ENCODE measurements at regions not wholly inside any gene's neighbourhood (a gene's known extent, or its start where the extent isn't known, plus 50 kb on each side); places are given as distances from the start of the nearest gene placed in this dataset.

DNA sequence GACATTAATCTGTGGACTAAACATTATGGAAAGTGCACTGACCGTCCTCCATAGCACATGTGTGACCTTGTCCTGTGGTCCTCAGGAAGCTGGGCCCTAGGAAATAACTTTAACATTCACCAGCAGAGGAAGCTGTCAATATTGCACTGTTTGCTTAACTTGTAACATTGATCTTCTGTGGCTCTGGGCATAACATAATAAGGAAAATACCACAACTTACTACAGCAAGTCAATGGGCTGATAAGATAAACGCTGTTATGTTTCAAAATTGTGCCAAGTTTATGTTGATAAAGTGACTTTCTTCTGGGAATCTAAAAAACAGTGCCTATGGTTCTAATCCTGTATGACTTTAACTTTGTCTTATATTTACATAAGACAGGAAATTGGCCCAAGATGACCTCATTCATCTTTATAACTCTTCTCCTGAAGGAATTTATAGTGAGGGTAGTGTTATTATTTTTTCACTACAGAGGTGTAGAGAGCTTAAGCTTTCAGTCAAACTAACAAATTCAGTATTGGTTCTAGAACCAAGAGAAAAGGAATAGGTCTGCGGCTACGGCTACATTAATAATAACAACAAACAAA, 113.7 kb upstream of the MAP4K3 start:
- no peak overlapping the region for H3K27ac ChIP-seq (ENCODE audit: low read length)
- H3K9me2 ChIP-seq (replicated peaks; ENCODE audit: insufficient read depth, low read length) = no peaks in the 10 kb centered on the region
- H3K36me3 ChIP-seq (replicated peaks; ENCODE audit: insufficient read depth, low read length) = no peaks in the 10 kb centered on the region
- no peaks in the 10 kb centered on the region for H4K20me1 ChIP-seq (ENCODE audit: insufficient read depth, low read length)
- no peak overlapping the region for H3K9ac ChIP-seq (ENCODE audit: low read length)
- no peaks in the 10 kb centered on the region for H3K4me1 ChIP-seq (ENCODE audit: low read length)
- no peak for DNase-seq
- TF ChIP-seq, protein P1, sequence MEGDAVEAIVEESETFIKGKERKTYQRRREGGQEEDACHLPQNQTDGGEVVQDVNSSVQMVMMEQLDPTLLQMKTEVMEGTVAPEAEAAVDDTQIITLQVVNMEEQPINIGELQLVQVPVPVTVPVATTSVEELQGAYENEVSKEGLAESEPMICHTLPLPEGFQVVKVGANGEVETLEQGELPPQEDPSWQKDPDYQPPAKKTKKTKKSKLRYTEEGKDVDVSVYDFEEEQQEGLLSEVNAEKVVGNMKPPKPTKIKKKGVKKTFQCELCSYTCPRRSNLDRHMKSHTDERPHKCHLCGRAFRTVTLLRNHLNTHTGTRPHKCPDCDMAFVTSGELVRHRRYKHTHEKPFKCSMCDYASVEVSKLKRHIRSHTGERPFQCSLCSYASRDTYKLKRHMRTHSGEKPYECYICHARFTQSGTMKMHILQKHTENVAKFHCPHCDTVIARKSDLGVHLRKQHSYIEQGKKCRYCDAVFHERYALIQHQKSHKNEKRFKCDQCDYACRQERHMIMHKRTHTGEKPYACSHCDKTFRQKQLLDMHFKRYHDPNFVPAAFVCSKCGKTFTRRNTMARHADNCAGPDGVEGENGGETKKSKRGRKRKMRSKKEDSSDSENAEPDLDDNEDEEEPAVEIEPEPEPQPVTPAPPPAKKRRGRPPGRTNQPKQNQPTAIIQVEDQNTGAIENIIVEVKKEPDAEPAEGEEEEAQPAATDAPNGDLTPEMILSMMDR (IDR thresholded peaks at IDR 0.05; ENCODE audit: low read length) = no peak
- no peak for TF ChIP-seq EZH2 (optimal IDR thresholded peaks at IDR 0.05; ENCODE audit: low read depth, low read length)
- TF ChIP-seq EZH2phosphoT487 (IDR thresholded peaks at IDR 0.05; ENCODE audit: low read length) = no peak
- no peak overlapping the region for H3K4me2 ChIP-seq (ENCODE audit: low read depth, low read length)
- no peak overlapping the region for H2AFZ ChIP-seq (ENCODE audit: low read length)
- no peak overlapping the region for H3K4me3 ChIP-seq (ENCODE audit: low read length)
- no peaks in the 10 kb centered on the region for H3K27me3 ChIP-seq (replicated peaks; ENCODE audit: insufficient read depth, low read length)
- no peaks in the 10 kb centered on the region for H3F3A ChIP-seq (ENCODE audit: insufficient read depth, low read length)
- H3K79me2 ChIP-seq (ENCODE audit: low read length) = no peaks in the 10 kb centered on the region
- H3K9me3 ChIP-seq (replicated peaks; ENCODE audit: insufficient read depth, low read length) = no peaks in the 10 kb centered on the region

DNA sequence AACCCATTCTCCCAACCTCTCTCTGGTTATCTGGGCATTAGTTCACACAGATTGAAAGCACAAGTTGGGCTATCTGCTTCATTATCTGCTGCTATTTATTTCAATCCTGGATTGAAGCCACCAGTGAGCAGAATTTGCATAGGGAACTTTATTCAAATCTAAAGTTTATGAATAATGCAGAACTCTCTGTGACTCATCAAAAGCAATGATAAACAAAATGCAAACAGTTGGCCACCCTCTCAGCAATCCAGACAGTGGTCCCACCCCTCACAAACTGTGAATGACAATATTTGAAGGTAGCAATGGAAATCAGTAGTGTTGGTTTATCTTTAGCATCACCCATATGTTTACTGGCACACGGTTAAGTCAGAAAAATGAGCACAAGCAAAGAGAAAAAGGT, 106.8 kb upstream of the TMEM178A start:
- H3K4me1 ChIP-seq (ENCODE audit: low read length) = no peaks in the 10 kb centered on the region
- no peaks in the 10 kb centered on the region for H3K79me2 ChIP-seq (ENCODE audit: low read length)
- H3K9me3 ChIP-seq (replicated peaks; ENCODE audit: insufficient read depth, low read length) = no peaks in the 10 kb centered on the region
- H3K9me2 ChIP-seq (replicated peaks; ENCODE audit: insufficient read depth, low read length) = no peaks in the 10 kb centered on the region
- TF ChIP-seq, protein P1 (IDR thresholded peaks at IDR 0.05; ENCODE audit: low read length) = no peak
- TF ChIP-seq EZH2 (optimal IDR thresholded peaks at IDR 0.05; ENCODE audit: low read depth, low read length) (no peak), EZH2phosphoT487 (IDR thresholded peaks at IDR 0.05; ENCODE audit: low read length) (no peak)
- no peak overlapping the region for H3K4me2 ChIP-seq (ENCODE audit: low read depth, low read length)
- no peak overlapping the region for H3K27ac ChIP-seq (ENCODE audit: low read length)
- no peak overlapping the region for H3K9ac ChIP-seq (ENCODE audit: low read length)
- no peaks in the 10 kb centered on the region for H3K27me3 ChIP-seq (replicated peaks; ENCODE audit: insufficient read depth, low read length)
- H4K20me1 ChIP-seq (ENCODE audit: insufficient read depth, low read length) = no peaks in the 10 kb centered on the region
- no peak overlapping the region for H2AFZ ChIP-seq (ENCODE audit: low read length)
- H3K4me3 ChIP-seq (ENCODE audit: low read length) = no peak overlapping the region
- DNase-seq = no peak
- no peaks in the 10 kb centered on the region for H3F3A ChIP-seq (ENCODE audit: insufficient read depth, low read length)
- H3K36me3 ChIP-seq (replicated peaks; ENCODE audit: insufficient read depth, low read length) = no peaks in the 10 kb centered on the region

DNA sequence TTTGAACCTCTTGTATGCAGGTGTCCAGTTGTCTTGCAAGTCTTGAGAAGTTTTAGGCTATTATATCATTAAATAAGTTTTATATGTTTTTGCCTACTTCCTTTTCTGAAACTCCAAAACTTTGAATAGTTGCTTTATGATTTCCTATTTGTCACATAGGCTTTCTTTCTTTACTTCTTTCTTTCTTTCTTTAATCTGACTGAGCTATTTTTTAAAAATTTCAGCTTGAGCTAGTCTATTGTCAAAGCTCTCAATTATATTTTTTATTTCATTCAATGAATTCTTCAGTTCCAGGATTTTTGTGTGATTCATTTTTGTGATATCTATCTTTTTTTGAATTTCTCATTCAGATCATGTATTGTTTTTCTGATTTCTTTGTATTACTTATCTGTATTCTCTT, 102.1 kb upstream of the TMEM178A start:
- Histone ChIP-seq H4K20me1 (ENCODE audit: insufficient read depth, low read length) (no peaks in the 10 kb centered on the region), H3K9me3 (replicated peaks; ENCODE audit: insufficient read depth, low read length) (no peaks in the 10 kb centered on the region), H3K4me1 (ENCODE audit: low read length) (no peaks in the 10 kb centered on the region), H3F3A (ENCODE audit: insufficient read depth, low read length) (no peaks in the 10 kb centered on the region), H3K36me3 (replicated peaks; ENCODE audit: insufficient read depth, low read length) (no peaks in the 10 kb centered on the region), H3K79me2 (ENCODE audit: low read length) (no peaks in the 10 kb centered on the region), H2AFZ (ENCODE audit: low read length) (no peak overlapping the region), H3K9ac (ENCODE audit: low read length) (no peak overlapping the region), H3K27me3 (replicated peaks; ENCODE audit: insufficient read depth, low read length) (no peaks in the 10 kb centered on the region), H3K27ac (ENCODE audit: low read length) (no peak overlapping the region), H3K9me2 (replicated peaks; ENCODE audit: insufficient read depth, low read length) (no peaks in the 10 kb centered on the region), H3K4me3 (ENCODE audit: low read length) (no peak overlapping the region), H3K4me2 (ENCODE audit: low read depth, low read length) (no peak overlapping the region)
- no peak for DNase-seq
- TF ChIP-seq EZH2 (optimal IDR thresholded peaks at IDR 0.05; ENCODE audit: low read depth, low read length) = no peak
- TF ChIP-seq, protein P1 (IDR thresholded peaks at IDR 0.05; ENCODE audit: low read length) = no peak
- TF ChIP-seq EZH2phosphoT487 (IDR thresholded peaks at IDR 0.05; ENCODE audit: low read length) = no peak
